NCI-H2227 (cell line): ENCODE measurements at regions not wholly inside any gene's neighbourhood (a gene's known extent, or its start where the extent isn't known, plus 50 kb on each side); places are given as distances from the start of the nearest gene placed in this dataset.
"Not testable (repeated sequence)": the region's sequence is repeated elsewhere in the genome, so short reads cannot be mapped to it uniquely, and the experiment has no call there.

Experiments used
- DNase-seq: peaks from one replicate; lab custom pipeline; 2025; ENCODE audit not compliant: unreplicated experiment; lab: John Stamatoyannopoulos, UW

GRCh38 chr6:118719351-118720124 lies 68.1 kb upstream of the CEP85L start:
- DNase-seq, result no peak

GRCh38 chr6:118718903-118719302 lies 67.5 kb upstream of the CEP85L start:
- DNase-seq, result no peak

GRCh38 chr6:118718297-118718696 lies 66.9 kb upstream of the CEP85L start:
- DNase-seq, result no peak

GRCh38 chr6:118717106-118717505 lies 65.7 kb upstream of the CEP85L start:
- DNase-seq, result no peak

- not testable (repeated sequence) for DNase-seq
These were observed 64.5 kb upstream of the CEP85L start for GRCh38 chr6:118715907-118716306.

- DNase-seq, result no peak
These were observed 64.0 kb upstream of the CEP85L start for GRCh38 chr6:118715376-118715775.

GRCh38 chr6:118714756-118715155 lies 63.4 kb upstream of the CEP85L start:
- no peak for DNase-seq

- DNase-seq, result no peak
These were observed 61.6 kb upstream of the CEP85L start for GRCh38 chr6:118712969-118713368.

GRCh38 chr6:118710616-118711015 lies 59.2 kb upstream of the CEP85L start:
- no peak for DNase-seq

GRCh38 chr6:118709859-118710350 lies 58.5 kb upstream of the CEP85L start:
- no peak for DNase-seq

GRCh38 chr6:118708744-118709143 lies 57.4 kb upstream of the CEP85L start:
- no peak for DNase-seq

GRCh38 chr6:118708055-118708454 lies 56.7 kb upstream of the CEP85L start:
- DNase-seq, result no peak

GRCh38 chr6:118706702-118707101 lies 55.3 kb upstream of the CEP85L start:
- DNase-seq, result no peak

GRCh38 chr6:118705544-118706491 lies 54.4 kb upstream of the CEP85L start:
- DNase-seq, result no peak

- no peak for DNase-seq
These were observed 53.5 kb upstream of the CEP85L start for GRCh38 chr6:118704915-118705314.

- not testable (repeated sequence) for DNase-seq
These were observed 49.9 kb upstream of the CEP85L start for GRCh38 chr6:118701260-118701659.
